GM23248 (cell line): ENCODE measurements at regions not wholly inside any gene's neighbourhood (a gene's known extent, or its start where the extent isn't known, plus 50 kb on each side); places are given as distances from the start of the nearest gene placed in this dataset.

Experiments used
- EZH2 ChIP-seq: fragments of 200-600 bp; sonication (generic); IDR thresholded peaks from 2 replicates; pipeline ENCODE4 v1.6.1; 2018; ENCODE audit warnings: antibody characterized with exemption, mild to moderate bottlenecking; ENCODE audit not compliant: insufficient read depth, poor library complexity, severe bottlenecking
- EZH2phosphoT487 ChIP-seq: fragments of 200-600 bp; sonication (generic); IDR thresholded peaks from 2 replicates; pipeline ENCODE4 v1.6.1; 2018; ENCODE audit warnings: antibody characterized with exemption, moderate library complexity, mild to moderate bottlenecking, low read depth; ENCODE audit not compliant: insufficient read depth

DNA sequence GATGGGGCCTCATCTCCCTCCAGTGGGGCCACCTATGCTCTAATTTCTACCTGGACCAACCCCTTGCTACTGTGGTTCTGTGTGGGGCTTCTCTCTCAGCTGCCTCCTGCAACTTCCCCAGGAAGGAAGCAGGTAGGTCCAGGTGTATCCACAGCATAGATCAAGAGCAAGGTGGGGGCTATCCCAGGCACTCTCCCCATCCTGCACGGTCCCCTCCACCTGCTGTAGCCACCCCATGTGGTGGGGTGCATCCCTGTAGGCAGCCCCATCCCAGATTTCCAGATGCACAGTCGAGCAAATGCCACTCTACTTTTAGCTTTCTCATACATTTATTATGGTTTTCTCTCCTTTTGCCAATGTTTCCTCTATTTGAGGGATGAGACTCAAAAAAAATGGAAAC is 156.1 kb downstream of the FBXO15 start:
- TF ChIP-seq EZH2 (no peak), EZH2phosphoT487 (no peak)
